Astrocyte of the spinal cord (primary cell): ENCODE measurements at regions not wholly inside any gene's neighbourhood (a gene's known extent, or its start where the extent isn't known, plus 50 kb on each side); places are given as distances from the start of the nearest gene placed in this dataset.
"Not testable (repeated sequence)": the region's sequence is repeated elsewhere in the genome, so short reads cannot be mapped to it uniquely, and the experiment has no call there.

Experiments
- DNase-seq: peaks from one replicate; pipeline ENCODE4 v3.0.0; 2011; ENCODE audit warnings: low read depth, low spot score
- H3K4me3 ChIP-seq: 2 replicates; pipeline ENCODE4 v1.5.1; 2011; ENCODE audit warnings: low read depth, mild to moderate bottlenecking, low read length, moderate library complexity
- CTCF ChIP-seq: IDR thresholded peaks from 2 replicates; pipeline ENCODE4 v1.5.1; 2012; ENCODE audit warnings: low read depth, mild to moderate bottlenecking, low read length, inconsistent platforms
- in situ Hi-C: cut with HindIII; loops from 2 replicates; pipeline ENCODE4 v1.10.0; 2017; ENCODE audit warnings: low sequenced_read_pairs

GRCh38 chr2:146978577-146979555 lies 866.0 kb upstream of the ACVR2A start:
- H3K4me3 ChIP-seq: no peak overlapping the region
- in situ Hi-C loops: no loop called here
- no peak for TF ChIP-seq CTCF
- peak; percentile 51 for DNase-seq

GRCh38 chr2:146970981-146971380 lies 873.8 kb upstream of the ACVR2A start:
- DNase-seq, in situ Hi-C loops, H3K4me3 ChIP-seq: not testable (repeated sequence)

- DNase-seq, in situ Hi-C loops, H3K4me3 ChIP-seq: not testable (repeated sequence)
Measured at GRCh38 chr2:146969703-146970102, 875.1 kb upstream of the ACVR2A start.

GRCh38 chr2:146964494-146964893 lies 880.3 kb upstream of the ACVR2A start:
- H3K4me3 ChIP-seq: no peak overlapping the region
- DNase-seq: no peak
- TF ChIP-seq CTCF: no peak
- in situ Hi-C loops: no loop called here

- no peak overlapping the region for H3K4me3 ChIP-seq
- no peak for TF ChIP-seq CTCF
- no peak for DNase-seq
- in situ Hi-C loops: no loop called here
Measured at GRCh38 chr2:146954544-146954943, 890.3 kb upstream of the ACVR2A start.

- H3K4me3 ChIP-seq: no peak overlapping the region
- TF ChIP-seq CTCF: no peak
- in situ Hi-C loops: no loop called here
- no peak for DNase-seq
Measured at GRCh38 chr2:146952696-146953095, 892.1 kb upstream of the ACVR2A start.

GRCh38 chr2:146950911-146951310 lies 893.9 kb upstream of the ACVR2A start:
- DNase-seq: no peak
- in situ Hi-C loops: no loop called here
- no peak for TF ChIP-seq CTCF
- no peak overlapping the region for H3K4me3 ChIP-seq
